ENCODE measurements at regions not wholly inside any gene's neighbourhood (a gene's known extent, or its start where the extent isn't known, plus 50 kb on each side); places are given as distances from the start of the nearest gene placed in this dataset.

- no peak for FAIRE-seq
These were observed 57.9 kb upstream of the PTGFRN start for GRCh38 chr1:116851846-116852245.

GRCh38 chr1:116852367-116852766 is 57.3 kb upstream of the PTGFRN start:
- FAIRE-seq = no peak

- FAIRE-seq = no peak
These were observed 56.8 kb upstream of the PTGFRN start for GRCh38 chr1:116852910-116853309.

GRCh38 chr1:116853680-116854402 is 55.9 kb upstream of the PTGFRN start:
- FAIRE-seq = peak; percentile 97

GRCh38 chr1:116854403-116854690 is 55.4 kb upstream of the PTGFRN start:
- no peak for FAIRE-seq

- FAIRE-seq = no peak
These were observed 55.0 kb upstream of the PTGFRN start for GRCh38 chr1:116854716-116855115.

GRCh38 chr1:116855191-116855619 is 54.5 kb upstream of the PTGFRN start:
- no peak for FAIRE-seq

- FAIRE-seq = no peak
These were observed 53.9 kb upstream of the PTGFRN start for GRCh38 chr1:116855773-116856201.

- FAIRE-seq = no peak
These were observed 53.4 kb upstream of the PTGFRN start for GRCh38 chr1:116856312-116856711.

- FAIRE-seq = no peak
These were observed 52.6 kb upstream of the PTGFRN start for GRCh38 chr1:116857092-116857491.
